SKM-1 (cell line): ENCODE measurements at regions not wholly inside any gene's neighbourhood (a gene's known extent, or its start where the extent isn't known, plus 50 kb on each side); places are given as distances from the start of the nearest gene placed in this dataset.

Experiments used
- DNase-seq: peaks from one replicate; lab custom pipeline; 2025; ENCODE audit not compliant: unreplicated experiment; lab: John Stamatoyannopoulos, UW

DNA sequence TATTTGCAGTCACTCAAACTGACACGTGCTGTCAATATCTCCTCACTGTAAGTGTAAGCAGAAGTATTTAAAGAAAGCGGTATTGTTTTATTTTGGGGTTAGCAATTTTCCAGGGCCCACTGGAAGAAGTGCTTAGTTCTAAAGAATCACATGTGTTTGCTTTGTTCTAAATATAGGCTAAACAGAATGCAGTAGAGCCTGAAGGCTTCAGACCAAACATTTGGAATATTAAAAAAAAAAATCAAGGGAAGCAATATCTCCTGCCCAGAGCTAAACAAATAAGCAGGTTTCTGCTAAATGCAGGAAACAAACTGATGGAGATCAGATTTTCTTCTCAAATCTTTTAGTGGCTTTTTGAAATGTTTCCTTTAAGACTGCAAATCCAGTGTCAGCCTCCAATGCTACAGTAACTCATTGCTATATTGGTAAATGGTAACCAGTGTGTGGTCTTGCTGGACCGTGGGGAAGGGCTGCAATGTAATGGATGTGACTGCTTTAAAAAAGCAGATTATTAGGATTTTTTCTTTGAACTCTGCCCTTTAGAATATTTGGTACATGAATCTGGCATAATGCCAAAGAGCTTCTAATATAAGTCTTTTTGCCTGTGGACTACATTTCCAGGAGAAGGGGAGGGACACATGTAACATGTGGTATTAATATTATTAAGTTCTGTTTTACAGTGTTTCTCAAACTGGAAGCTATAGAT lies 317.1 kb upstream of the FERMT1 start:
- no peak for DNase-seq

GRCh38 chr20:6434131-6434530 lies 311.3 kb upstream of the FERMT1 start:
- DNase-seq: no peak

GRCh38 chr20:6430381-6430780 lies 307.6 kb upstream of the FERMT1 start:
- DNase-seq: no peak

DNA sequence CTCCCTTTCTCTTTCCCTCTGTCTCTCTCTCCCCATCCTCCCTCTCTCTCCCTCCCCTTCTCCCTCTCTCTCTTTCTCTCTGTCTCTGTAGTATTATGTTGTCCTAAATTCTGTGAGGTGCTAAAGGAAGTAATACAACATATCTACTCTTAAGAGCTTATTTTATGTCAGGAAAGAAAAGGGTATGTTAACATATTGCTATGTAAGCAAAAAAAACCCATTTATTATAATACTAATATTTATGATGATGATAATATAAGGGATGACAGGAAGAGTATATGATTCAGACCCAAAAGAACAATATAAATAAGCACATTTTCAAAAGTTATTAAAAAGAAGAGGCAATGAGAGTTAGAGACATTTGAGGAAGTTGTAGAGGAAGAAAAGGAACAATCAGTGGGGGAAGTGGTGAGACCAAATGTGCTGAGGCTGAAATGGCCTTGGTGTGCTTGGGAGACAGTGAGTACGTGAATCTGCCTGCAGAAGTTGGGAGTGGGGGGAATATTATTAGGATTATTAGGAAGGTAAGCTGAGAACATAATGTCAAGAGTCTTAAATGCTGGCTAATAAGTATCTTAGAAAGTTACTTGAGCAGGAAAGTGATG lies 303.6 kb upstream of the FERMT1 start:
- no peak for DNase-seq

DNA sequence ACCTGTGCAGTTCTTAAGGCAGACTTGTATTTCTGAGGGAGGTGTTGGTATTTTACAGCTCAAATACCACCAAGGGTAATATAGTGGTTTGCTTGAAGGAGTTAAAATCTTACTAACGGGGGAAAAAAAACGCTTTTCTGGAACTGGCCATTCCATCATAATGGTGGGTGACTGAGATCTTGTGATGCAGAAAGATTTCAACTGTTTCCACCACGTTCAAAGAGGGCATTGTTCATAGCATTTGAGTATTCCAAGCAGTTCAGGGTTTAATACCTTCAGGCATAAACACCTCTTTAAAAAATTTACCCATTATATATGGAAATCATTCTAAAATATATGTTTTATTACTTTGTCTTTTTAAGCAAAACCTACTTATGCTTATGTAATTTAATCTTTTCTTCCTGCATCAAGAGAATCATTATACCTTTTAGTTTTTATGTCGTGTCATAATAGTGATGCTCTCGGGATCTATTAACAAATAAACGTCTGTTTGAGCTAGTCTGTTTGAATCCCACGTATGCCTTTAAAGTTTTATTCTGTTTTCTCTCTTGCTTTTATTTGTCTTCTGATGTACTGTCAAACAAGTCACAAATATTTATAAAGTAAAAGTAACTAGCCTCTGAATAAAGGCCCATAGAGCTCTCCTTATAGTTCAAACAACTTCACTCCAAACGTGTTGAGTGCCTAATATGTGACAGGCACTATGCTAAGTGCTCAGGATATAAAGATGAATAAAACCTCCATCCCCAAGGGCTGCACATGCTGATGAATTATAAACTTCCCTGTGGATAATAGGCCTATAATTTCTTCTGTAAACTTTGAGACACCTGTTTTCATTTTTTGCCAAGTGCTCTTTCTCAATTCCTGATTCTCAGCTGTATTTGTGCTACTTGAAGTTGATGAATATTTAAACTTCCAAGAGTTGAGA lies 298.8 kb upstream of the FERMT1 start:
- DNase-seq: no peak

DNA sequence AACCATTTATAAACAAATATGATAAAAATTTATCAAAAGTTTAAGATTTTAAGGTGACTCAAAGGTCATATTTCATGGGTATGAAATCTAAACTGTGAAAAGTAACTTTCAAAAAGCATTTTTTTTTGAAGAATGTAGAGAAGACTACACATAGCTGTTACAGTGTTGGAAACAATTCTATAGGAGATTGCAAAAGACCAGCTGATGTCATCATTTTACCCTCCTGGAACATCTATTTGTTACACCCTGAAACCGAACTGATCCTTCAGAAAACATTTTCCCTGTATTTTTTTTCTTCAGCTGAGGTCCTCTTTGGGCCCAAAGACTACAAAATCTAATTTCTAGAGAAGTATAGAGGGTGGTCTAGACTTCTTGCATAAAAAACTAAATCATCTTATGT lies 297.5 kb upstream of the FERMT1 start:
- no peak for DNase-seq

DNA sequence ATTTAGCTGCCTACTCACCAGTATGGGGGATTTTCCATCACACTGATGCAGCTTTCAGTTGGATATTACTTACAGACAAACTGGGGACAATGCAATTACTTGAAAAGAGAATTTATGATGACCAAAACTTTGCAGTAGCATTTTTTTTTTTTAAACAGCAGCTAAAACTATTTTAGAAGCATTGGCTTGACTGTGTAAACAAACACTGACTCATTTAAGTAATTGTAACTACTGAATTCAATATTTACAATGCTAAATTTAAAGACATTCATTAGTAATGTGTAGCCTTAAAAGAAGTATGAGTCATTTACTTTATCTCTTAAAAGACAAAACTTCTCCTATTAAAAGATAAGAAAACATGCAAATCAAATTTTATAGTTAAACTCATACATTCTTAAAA lies 295.9 kb upstream of the FERMT1 start:
- DNase-seq: no peak

GRCh38 chr20:6416371-6416770 lies 293.5 kb upstream of the FERMT1 start:
- DNase-seq: no peak

GRCh38 chr20:6411651-6412050 lies 288.8 kb upstream of the FERMT1 start:
- DNase-seq: no peak

GRCh38 chr20:6410721-6411120 lies 287.9 kb upstream of the FERMT1 start:
- DNase-seq: no peak

DNA sequence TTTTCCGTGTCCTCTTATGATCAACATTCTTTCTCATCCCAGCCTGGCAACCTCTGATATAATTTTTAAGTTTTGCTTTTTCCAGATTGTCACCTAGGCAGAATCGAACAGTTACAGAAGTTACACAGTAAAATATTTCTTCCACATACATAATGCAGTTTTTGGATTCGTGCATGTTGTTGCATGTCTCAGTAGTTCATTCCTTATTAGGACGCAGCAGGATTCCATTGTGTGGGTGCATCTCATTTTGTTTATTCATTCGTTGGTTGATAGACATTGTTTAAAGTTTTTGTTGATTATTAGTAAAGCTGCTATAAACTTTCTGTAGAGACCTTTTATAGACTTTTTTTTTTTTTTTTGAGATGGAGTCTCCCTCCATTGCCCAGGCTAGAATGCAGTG lies 284.3 kb upstream of the FERMT1 start:
- DNase-seq: no peak

GRCh38 chr20:6401893-6402557 lies 279.2 kb upstream of the FERMT1 start:
- DNase-seq: no peak

DNA sequence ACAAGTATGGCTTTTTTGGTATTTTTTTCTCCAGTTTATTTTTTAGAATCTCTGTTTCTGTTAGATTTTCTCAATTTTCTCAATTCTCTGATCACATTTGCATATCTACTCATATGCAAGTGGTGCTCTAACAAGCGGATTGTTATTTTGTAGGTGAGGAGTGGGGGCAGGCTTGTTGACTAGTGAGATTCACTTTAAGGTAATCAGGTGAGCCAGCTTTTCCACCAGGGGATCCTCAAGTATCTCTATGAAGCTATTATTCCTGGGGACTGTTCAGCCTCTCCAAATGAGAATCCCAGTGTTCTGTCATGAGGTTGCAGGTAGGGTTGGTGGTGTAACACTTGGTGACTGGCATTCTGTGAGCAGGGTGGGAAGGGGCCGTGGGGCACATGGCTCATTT lies 274.3 kb upstream of the FERMT1 start:
- no peak for DNase-seq

- no peak for DNase-seq
Measured at GRCh38 chr20:6395695-6396094, 272.9 kb upstream of the FERMT1 start.

DNA sequence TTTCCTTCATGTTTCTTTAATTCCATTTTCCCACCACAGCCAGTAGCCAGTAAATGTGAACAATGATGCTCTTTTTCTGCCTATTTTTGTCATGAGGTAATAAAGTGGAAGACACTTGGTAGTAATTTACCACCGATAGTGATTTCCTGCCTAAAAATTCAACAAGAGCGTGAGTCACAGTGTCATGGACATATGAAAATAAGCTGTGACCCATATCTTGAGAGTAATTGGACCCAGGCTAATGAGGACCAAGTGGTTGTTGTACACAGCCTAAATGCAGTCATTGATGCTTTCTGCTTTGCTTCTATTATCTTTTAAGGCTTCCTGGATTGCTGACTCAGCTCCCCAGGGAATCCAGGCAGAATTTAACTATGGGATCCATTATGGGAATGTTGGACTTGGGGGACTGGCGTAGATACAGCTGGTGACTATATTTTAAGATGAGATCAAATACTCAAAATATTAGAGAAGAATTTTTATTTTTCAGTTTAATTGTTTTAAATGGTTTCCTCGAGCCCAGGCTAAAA lies 265.9 kb upstream of the FERMT1 start:
- DNase-seq: no peak

DNA sequence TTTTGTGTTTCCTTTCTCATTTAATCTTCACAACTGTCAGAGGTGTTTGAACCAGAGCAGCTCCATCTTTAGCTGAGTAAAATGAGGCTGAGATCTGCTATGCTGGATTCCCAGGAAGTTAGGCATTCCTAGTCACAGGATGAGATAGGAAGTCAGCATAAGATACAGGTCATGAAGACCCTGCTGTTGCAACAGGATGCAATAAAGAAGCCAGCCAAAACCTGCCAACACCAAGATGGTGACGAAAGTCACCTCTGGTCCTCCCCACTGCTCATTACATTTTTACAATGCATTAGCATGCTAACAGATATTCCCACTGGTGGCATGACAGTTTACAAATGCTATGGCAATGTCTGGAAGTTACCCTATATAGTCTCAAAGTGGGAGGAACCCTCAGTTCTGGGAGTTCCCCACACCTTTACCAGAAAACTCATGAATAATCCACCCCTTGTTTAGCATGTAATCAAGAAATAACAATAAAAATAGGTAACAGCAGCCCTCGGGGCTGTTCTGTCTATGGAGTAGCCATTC lies 262.2 kb upstream of the FERMT1 start:
- no peak for DNase-seq

GRCh38 chr20:6384380-6384779 lies 261.6 kb upstream of the FERMT1 start:
- DNase-seq: no peak

GRCh38 chr20:6381887-6382286 lies 259.1 kb upstream of the FERMT1 start:
- DNase-seq: no peak

- DNase-seq: no peak
Measured at GRCh38 chr20:6362245-6362644, 239.4 kb upstream of the FERMT1 start.

DNA sequence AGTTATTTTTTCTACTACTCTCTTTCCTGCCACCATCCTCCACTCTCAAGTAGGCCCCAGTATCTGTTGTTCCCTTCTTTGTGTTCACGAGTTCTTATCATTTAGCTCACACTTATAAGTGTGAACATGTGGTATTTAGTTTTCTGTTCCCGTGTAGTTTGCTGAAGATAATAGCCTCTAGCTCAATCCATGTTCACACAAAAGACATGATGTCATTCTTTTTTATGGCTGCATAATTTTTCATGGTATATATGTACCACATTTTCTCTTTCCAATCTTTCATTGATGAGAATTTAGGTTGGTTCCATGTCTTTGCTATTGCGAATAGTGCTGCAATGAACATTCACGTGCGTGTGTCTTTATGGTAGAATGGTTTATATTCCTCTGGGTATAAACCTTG lies 237.9 kb upstream of the FERMT1 start:
- DNase-seq: no peak
